ENCODE measurements at regions not wholly inside any gene's neighbourhood (a gene's known extent, or its start where the extent isn't known, plus 50 kb on each side); places are given as distances from the start of the nearest gene placed in this dataset.
"Not testable (repeated sequence)": the region's sequence is repeated elsewhere in the genome, so short reads cannot be mapped to it uniquely, and the experiment has no call there.

DNA sequence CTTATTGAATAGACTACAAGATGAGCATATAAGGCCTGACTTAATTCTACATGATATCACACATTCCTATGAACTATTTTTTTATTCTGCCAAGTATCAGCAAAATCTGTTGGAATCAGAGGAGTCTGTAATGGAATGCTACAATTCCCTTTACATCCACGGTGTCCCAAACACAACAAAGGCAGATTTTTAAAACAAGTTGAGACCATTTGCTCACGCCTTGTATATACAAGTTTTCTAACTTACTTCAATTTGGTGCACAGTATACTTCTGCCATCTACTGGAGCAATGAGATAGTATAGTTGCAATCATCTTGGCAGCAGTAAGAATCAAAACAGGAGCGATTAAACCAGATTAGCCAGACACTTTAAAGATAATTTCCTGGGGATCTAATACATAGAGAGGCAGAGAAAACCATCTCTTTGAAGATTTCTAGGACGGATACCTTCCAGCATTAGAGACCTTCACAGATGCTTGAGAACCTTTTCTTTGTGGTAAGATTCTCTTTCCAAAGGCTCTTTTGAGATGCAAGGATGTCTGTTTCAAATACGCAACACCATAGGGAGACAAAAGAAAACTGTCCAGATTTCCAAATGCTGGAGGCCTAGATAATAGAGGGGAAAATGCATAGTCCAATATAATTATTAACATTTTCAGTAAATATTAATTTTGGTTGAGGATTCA lies 302.0 kb upstream of the MIR17HG start:
- ATAC-seq (ENCODE audit: poor library complexity) (no peak), DNase-seq (no peak)
- intact Hi-C loops (cut with DNase I) = no loop called here

- intact Hi-C loops (cut with DNase I) = no loop called here
- ATAC-seq (ENCODE audit: poor library complexity) = no peak
- DNase-seq = no peak
These were observed 300.7 kb upstream of the MIR17HG start for GRCh38 chr13:91046715-91047327.

GRCh38 chr13:91050970-91051369 lies 296.5 kb upstream of the MIR17HG start:
- ATAC-seq (ENCODE audit: poor library complexity) (no peak), DNase-seq (no peak)
- intact Hi-C loops (cut with DNase I) = no loop called here

GRCh38 chr13:91052876-91053275 lies 294.6 kb upstream of the MIR17HG start:
- intact Hi-C loops (cut with DNase I) = no loop called here
- DNase-seq (no peak), ATAC-seq (ENCODE audit: poor library complexity) (no peak)

- no peak for DNase-seq
- intact Hi-C loops (cut with DNase I) = no loop called here
These were observed 294.0 kb upstream of the MIR17HG start for GRCh38 chr13:91053318-91054065.

DNA sequence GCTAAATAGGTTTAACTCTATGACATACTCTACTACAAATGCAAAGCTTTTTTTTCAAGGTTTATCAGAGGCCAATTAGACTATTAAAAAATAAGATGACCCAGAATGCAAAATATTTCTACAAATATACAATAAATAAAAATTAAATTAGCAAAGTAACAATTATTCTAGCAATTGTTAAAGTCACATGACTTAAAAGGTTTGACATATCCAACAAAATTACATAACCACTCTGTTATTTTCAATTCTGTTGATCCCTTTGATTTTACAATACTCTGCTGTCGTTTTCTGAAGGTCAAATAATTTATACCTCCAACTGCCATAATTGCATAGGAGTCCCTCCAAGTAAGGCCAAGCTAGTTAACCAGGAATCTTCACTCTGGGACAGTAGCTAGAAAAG lies 292.6 kb upstream of the MIR17HG start:
- no peak for ATAC-seq (ENCODE audit: poor library complexity)
- no peak for DNase-seq
- intact Hi-C loops (cut with DNase I) = no loop called here

More at GRCh38 chr13:91053318-91054065, 294.0 kb upstream of the MIR17HG start:
- ATAC-seq (ENCODE audit: poor library complexity) = no peak

DNA sequence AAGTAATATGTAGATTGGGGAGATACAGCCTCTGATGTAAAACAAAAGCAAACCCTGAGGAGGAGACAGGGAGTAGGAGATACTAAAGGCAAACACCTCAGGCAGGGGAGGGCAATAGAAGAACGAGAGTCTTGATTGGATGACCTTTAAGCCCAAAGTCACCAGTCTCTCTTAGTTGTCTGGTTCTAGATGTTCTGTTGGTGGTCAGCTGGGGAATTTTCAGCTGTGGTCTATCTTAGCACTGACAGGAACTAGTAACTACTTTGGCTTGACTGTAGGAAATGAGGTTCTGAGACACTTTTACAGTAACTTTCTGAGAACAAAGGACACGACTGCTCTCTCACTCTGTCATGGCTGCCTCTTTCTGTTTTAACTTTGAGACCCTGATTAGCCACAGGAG lies 290.7 kb upstream of the MIR17HG start:
- intact Hi-C loops (cut with DNase I) = no loop called here
- DNase-seq (no peak), ATAC-seq (ENCODE audit: poor library complexity) (no peak)

GRCh38 chr13:91057507-91057906 lies 290.0 kb upstream of the MIR17HG start:
- ATAC-seq (ENCODE audit: poor library complexity); intact Hi-C loops (cut with DNase I); DNase-seq: not testable (repeated sequence)

DNA sequence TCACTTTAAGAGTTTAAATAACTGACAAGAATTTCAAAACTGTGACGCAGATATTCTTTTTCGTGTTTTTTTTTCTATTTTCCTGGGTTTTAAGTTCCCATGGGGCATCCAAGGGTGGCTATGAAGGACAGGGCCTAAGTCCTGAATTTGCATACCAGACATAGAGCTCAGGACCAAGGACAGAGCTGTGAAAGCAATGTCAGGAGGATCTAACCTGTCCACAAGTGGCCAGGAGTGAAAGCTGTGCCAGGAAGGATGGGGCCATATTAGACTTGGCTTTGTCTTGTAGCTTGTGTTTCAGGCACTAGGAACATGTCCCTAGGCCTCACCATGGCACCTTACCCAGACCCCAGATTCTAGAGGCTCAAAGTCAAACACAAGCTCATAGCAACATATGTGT lies 289.4 kb upstream of the MIR17HG start:
- DNase-seq (no peak), ATAC-seq (ENCODE audit: poor library complexity) (no peak)
- intact Hi-C loops (cut with DNase I) = no loop called here

DNA sequence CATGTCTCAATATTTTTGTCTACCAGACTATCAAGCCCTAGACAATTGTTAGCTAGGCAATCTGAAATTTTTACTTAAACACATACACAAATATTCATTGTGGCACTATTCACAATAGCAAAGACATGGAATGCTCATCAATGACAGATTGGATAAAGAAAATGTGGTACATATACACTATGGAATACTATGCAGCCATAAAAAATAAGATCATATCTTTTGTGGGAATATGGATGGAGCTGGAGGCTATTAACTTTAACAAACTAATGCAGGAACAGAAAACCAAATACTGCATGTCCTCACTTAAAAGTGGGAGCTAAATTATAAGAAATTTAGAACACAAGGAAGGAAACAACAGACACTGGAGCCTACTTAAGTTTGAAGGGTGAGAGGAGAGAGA lies 288.6 kb upstream of the MIR17HG start:
- DNase-seq (no peak), ATAC-seq (ENCODE audit: poor library complexity) (no peak)
- intact Hi-C loops (cut with DNase I) = no loop called here

GRCh38 chr13:91066745-91067144 lies 280.7 kb upstream of the MIR17HG start:
- ATAC-seq (ENCODE audit: poor library complexity) (no peak), DNase-seq (no peak)
- intact Hi-C loops (cut with DNase I) = no loop called here

- ATAC-seq (ENCODE audit: poor library complexity) = no peak
- DNase-seq = no peak
- intact Hi-C loops (cut with DNase I) = no loop called here
These were observed 275.0 kb upstream of the MIR17HG start for GRCh38 chr13:91072486-91072885.

DNA sequence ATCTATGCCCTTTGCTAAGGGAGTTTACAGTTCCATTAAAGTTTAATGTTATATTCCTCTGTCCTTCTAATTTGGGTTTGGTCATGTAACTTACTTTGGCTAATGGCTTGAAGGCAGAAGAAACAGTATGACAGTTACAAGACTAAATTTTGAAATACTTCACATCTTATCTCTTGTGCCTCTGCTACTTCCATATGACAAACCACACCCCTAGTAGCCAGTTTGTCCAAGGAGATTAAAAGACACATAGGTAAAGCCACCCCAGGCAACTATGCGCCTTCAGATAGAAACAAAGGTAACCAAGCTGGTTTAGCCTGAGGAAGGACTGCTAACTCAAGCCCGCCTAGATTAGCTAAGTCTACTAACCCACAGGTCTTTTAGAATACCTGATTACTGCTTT lies 273.4 kb upstream of the MIR17HG start:
- no peak for ATAC-seq (ENCODE audit: poor library complexity)
- no peak for DNase-seq
- intact Hi-C loops (cut with DNase I) = no loop called here

DNA sequence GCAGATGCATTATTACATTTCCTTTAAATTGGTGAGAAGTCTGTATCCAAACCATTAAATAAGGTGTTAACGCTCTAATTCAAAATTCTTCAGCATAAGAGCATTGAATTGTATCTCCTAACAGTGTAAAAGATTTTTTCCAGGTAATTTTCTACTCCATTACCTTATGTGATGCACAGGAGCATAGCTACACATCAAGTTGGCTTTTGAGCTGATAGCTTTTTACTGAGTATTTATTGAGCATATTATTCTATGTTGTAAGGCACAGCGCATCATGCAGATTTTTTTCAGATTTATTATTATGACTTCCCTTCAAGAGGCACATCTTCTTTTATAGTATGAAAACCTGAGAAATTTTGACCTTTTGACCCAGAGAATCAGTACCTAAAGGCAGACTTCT lies 270.7 kb upstream of the MIR17HG start:
- ATAC-seq (ENCODE audit: poor library complexity) = no peak

DNA sequence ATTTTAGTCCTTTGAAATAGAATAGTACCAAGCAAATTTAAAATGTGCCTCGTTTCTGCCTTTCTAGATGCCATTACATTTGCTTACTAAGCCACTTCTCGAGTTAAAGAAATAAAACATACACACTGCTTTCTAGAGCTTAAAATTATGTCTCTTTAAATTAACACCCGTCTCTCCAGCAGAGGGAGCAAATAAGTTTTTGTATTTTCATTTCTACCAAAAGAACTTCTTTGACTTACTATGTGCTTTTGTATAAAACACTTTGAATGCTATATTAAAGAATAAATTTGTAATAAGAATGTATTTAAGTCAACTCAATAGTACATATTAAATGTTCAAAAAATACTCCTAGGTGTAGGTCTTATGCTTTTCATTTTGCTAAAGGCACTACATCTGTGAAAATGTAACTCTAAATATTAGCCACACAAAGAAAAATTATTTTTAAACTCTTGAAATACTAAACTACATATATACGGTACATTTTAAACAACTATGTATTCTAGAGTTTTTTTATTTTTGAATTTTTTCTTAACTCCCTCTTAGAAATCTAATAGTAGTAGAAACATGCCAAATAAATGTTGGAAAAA lies 269.3 kb upstream of the MIR17HG start:
- intact Hi-C loops (cut with DNase I) = no loop called here
- DNase-seq (no peak), ATAC-seq (ENCODE audit: poor library complexity) (no peak)

More for the DNA sequence above, 270.7 kb upstream of the MIR17HG start:
- intact Hi-C loops (cut with DNase I) = no loop called here
- no peak for DNase-seq

DNA sequence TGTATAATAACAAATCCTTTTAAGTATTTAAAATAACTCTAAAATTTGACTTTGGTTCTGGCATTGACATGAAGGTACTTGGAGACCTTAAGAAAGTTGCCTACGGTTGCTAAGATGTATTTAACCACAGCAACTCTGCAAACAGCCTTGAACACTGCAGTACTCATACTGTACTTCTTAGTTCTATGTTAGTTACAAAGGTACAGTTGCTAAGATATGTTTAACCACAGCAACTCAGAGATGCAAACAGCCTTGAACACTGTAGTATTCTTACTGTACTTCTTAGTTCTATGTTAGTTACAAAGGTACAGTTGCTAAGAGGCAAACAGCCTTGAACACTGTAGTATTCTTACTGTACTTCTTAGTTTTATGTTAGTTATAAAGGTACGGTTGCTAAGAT lies 268.3 kb upstream of the MIR17HG start:
- ATAC-seq (ENCODE audit: poor library complexity) = no peak
- intact Hi-C loops (cut with DNase I) = no loop called here
- DNase-seq = no peak

GRCh38 chr13:91085127-91085526 lies 262.4 kb upstream of the MIR17HG start:
- ATAC-seq (ENCODE audit: poor library complexity) (no peak), DNase-seq (no peak)
- intact Hi-C loops (cut with DNase I) = no loop called here

DNA sequence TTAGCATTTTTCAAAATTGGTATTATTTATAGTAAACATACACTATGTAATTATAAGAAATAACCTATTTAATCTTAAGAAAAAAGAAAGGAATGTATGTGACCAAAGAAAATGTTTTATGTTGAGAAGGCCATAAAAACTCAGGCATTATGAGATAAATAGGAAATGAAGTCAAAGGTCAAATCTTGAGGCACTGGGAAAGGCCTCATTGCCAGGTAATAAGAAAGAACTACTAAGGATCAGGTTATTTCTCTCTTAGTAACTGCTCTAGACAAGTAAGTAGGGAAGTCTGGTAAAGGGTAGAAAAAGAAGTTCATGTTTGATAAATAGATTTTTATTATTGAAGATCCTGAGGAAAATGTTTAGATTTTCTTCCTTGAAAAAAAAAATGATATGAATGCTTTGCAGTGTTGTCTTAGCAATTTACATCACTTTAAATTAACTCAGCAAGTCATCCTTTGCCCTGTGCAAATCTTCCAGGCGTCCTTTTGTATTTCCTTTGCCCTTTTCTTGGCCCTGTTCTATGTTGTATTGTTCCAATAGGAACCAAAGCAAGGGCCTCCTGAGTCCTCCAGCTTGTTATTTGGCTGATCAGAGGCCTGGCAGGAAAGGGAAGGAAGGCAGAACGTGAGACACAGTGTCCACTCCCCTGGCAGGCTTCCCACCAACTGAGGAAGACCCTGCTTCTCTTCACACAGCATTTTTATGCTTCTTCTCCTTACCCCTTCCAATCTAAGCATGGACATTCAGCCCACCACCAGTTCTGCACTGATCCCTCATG lies 260.4 kb upstream of the MIR17HG start:
- no peak for ATAC-seq (ENCODE audit: poor library complexity)
- intact Hi-C loops (cut with DNase I) = no loop called here
- DNase-seq = no peak

GRCh38 chr13:91097269-91097668 lies 250.2 kb upstream of the MIR17HG start:
- no peak for ATAC-seq (ENCODE audit: poor library complexity)

More at GRCh38 chr13:91097269-91097668, 250.2 kb upstream of the MIR17HG start:
- intact Hi-C loops (cut with DNase I) = no loop called here
- no peak for DNase-seq

All from Right ventricle myocardium superior (tissue), 1 donor.